ENCODE measurements at regions not wholly inside any gene's neighbourhood (a gene's known extent, or its start where the extent isn't known, plus 50 kb on each side); places are given as distances from the start of the nearest gene placed in this dataset.

GRCh38 chr3:110736332-110736731, 335.3 kb upstream of the NECTIN3 start:
- TF ChIP-seq GATA2 (IDR thresholded peaks at IDR 0.05; ENCODE audit: low read depth, low read length) (no peak), GATA3 (IDR thresholded peaks at IDR 0.05; ENCODE audit: low read depth, low read length) (no peak)

Measured in SH-SY5Y (cell line).